Brain microvascular endothelial cell (primary cell): ENCODE measurements at regions not wholly inside any gene's neighbourhood (a gene's known extent, or its start where the extent isn't known, plus 50 kb on each side); places are given as distances from the start of the nearest gene placed in this dataset.

Experiments used
- DNase-seq: peaks from one replicate; pipeline ENCODE4 v3.0.0-alpha.2; 2020
- H3K27ac ChIP-seq: fragments of 250-450 bp; sonication (Bioruptor Pico); 2 replicates; pipeline ENCODE4 v1.5.1; 2020; ENCODE audit warnings: mild to moderate bottlenecking, moderate library complexity
- H3K27me3 ChIP-seq: fragments of 250-450 bp; sonication (Bioruptor Pico); replicated peaks from 2 replicates; pipeline ENCODE4 v1.5.1; 2020; ENCODE audit warnings: mild to moderate bottlenecking
- H3K36me3 ChIP-seq: fragments of 250-450 bp; sonication (Bioruptor Pico); replicated peaks from 2 replicates; pipeline ENCODE4 v1.5.1; 2020; ENCODE audit warnings: mild to moderate bottlenecking
- H3K4me3 ChIP-seq: 2 replicates; pipeline ENCODE4 v1.5.1; 2011; ENCODE audit warnings: low read depth, mild to moderate bottlenecking, control low read depth, low read length, moderate library complexity
- CTCF ChIP-seq: IDR thresholded peaks from 2 replicates; pipeline ENCODE4 v1.5.1; 2011; ENCODE audit warnings: low read depth, mild to moderate bottlenecking, moderate library complexity, low read length, control low read depth, inconsistent platforms; ENCODE audit errors: missing control alignments
- in situ Hi-C: cut with HindIII; loops from 2 replicates; pipeline ENCODE4 v1.10.0; 2017; ENCODE audit warnings: low sequenced_read_pairs, low pct_ligation_motif_present

GRCh38 chr3:127068871-127069270 is 86.0 kb downstream of the PLXNA1 start:
- DNase-seq: no peak
- H3K27ac ChIP-seq: no peak overlapping the region
- in situ Hi-C loops: no loop called here
- TF ChIP-seq CTCF: no peak
- no peak overlapping the region for H3K4me3 ChIP-seq
- no peaks in the 10 kb centered on the region for H3K36me3 ChIP-seq
- no peaks in the 10 kb centered on the region for H3K27me3 ChIP-seq

- DNase-seq: no peak
- no peak overlapping the region for H3K27ac ChIP-seq
- H3K27me3 ChIP-seq: no peaks in the 10 kb centered on the region
- no peak overlapping the region for H3K4me3 ChIP-seq
- no peaks in the 10 kb centered on the region for H3K36me3 ChIP-seq
- no peak for TF ChIP-seq CTCF
- in situ Hi-C loops: no loop called here
Measured at GRCh38 chr3:127069814-127070440, 87.0 kb downstream of the PLXNA1 start.

- Histone ChIP-seq H3K4me3 (no peak overlapping the region), H3K36me3 (no peaks in the 10 kb centered on the region), H3K27ac (no peak overlapping the region), H3K27me3 (no peaks in the 10 kb centered on the region)
- TF ChIP-seq CTCF: no peak
- in situ Hi-C loops: no loop called here
- no peak for DNase-seq
Measured at GRCh38 chr3:127070776-127071175, 87.9 kb downstream of the PLXNA1 start.

- no peak overlapping the region for H3K4me3 ChIP-seq
- H3K36me3 ChIP-seq: no peaks in the 10 kb centered on the region
- no peak for DNase-seq
- H3K27me3 ChIP-seq: no peaks in the 10 kb centered on the region
- TF ChIP-seq CTCF: no peak
- in situ Hi-C loops: no loop called here
- H3K27ac ChIP-seq: no peak overlapping the region
Measured at GRCh38 chr3:127071597-127072001, 88.7 kb downstream of the PLXNA1 start.

GRCh38 chr3:127072221-127072771 is 89.4 kb downstream of the PLXNA1 start:
- in situ Hi-C loops: no loop called here

More at GRCh38 chr3:127072221-127072771, 89.4 kb downstream of the PLXNA1 start:
- H3K27ac ChIP-seq: no peak overlapping the region
- no peaks in the 10 kb centered on the region for H3K27me3 ChIP-seq
- TF ChIP-seq CTCF: no peak
- DNase-seq: no peak
- H3K36me3 ChIP-seq: no peaks in the 10 kb centered on the region
- H3K4me3 ChIP-seq: no peak overlapping the region
